Activated T-cell treated with anti-CD3 and anti-CD28 coated beads, Interleukin-2, amount 50 U/mL, for 24 hours (primary cell): ENCODE measurements at regions not wholly inside any gene's neighbourhood (a gene's known extent, or its start where the extent isn't known, plus 50 kb on each side); places are given as distances from the start of the nearest gene placed in this dataset.

Experiments used
- DNase-seq: peaks from one replicate; pipeline ENCODE4 v3.0.0-alpha.2; 2020
- H3K27ac Mint-ChIP-seq: 2 replicates; pipeline ENCODE4 v1.8.0; 2020; ENCODE audit warnings: mild to moderate bottlenecking, mixed read lengths
- H3K27me3 Mint-ChIP-seq: 2 replicates; pipeline ENCODE4 v1.8.0; 2020; ENCODE audit warnings: mixed read lengths
- H3K36me3 Mint-ChIP-seq: 2 replicates; pipeline ENCODE4 v1.8.0; 2020; ENCODE audit warnings: low read depth, mixed read lengths
- H3K4me1 Mint-ChIP-seq: 2 replicates; pipeline ENCODE4 v1.8.0; 2020; ENCODE audit warnings: low read depth, mixed read lengths
- H3K4me3 Mint-ChIP-seq: 2 replicates; pipeline ENCODE4 v1.8.0; 2020; ENCODE audit warnings: mild to moderate bottlenecking, moderate library complexity, mixed read lengths
- H3K9me3 Mint-ChIP-seq: 2 replicates; pipeline ENCODE4 v1.8.0; 2020; ENCODE audit warnings: mixed read lengths

DNA sequence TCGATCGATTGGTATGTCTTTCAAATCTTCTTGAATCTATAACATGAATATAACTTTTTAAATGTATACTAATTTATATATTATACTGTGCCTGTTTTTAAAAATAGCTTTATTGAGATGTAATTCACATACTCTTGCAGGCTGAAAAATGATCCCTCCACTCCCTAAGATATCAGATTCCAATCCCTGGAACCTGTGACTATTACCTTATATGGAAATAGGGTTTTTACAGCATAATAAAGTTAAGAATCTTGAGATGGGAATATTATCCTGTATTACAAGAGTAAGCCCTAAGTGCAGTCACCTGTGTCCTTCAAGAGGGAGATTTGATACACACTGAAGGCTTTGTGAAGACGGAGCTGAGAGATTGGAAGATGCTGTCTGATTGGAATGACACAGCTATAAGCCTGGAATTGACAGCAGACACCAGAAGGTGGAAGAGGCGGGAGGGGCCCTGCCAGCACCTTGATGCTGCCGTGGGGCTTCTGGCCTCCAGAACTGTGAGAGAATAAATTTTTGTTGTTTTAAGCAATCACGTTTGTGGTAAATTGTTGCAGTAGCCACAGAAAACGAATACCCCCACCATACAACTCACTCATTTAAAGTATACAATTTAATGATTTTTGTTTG is 161.3 kb downstream of the RMI1 start:
- no peak for DNase-seq
- H3K4me3 Mint-ChIP-seq: no peak overlapping the region
- H3K27me3 Mint-ChIP-seq: peaks cover 53% of the 10 kb centered on the region
- no peaks in the 10 kb centered on the region for H3K36me3 Mint-ChIP-seq
- H3K9me3 Mint-ChIP-seq: no peaks in the 10 kb centered on the region
- peaks cover 11% of the 10 kb centered on the region for H3K4me1 Mint-ChIP-seq
- no peak overlapping the region for H3K27ac Mint-ChIP-seq

- Mint-ChIP-seq H3K27me3 (peaks cover 34% of the 10 kb centered on the region), H3K4me1 (peaks cover 10% of the 10 kb centered on the region), H3K4me3 (no peak overlapping the region), H3K9me3 (no peaks in the 10 kb centered on the region), H3K36me3 (no peaks in the 10 kb centered on the region), H3K27ac (no peak overlapping the region)
- no peak for DNase-seq
These were observed 164.4 kb downstream of the RMI1 start for GRCh38 chr9:84145031-84145430.

DNA sequence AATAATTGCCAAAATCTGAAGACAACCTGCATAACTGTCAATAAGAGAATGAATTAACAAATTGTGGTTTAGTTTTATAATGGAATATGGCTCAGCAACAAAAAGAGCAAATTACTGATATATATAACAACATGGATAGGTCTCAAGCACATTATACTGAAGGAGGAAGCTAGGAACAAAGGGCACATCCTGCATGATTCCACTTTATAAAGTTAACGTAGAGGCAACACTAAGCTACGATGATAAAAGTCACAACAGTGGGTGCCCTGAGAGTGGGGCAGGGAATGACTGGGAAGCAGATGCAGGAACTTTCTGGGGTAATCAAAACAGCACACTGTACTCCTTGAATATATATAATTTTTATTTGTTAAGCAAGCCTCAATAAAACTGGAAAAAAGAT is 165.2 kb downstream of the RMI1 start:
- Mint-ChIP-seq H3K36me3 (no peaks in the 10 kb centered on the region), H3K4me3 (no peak overlapping the region), H3K9me3 (no peaks in the 10 kb centered on the region), H3K27ac (no peak overlapping the region), H3K27me3 (peaks cover 28% of the 10 kb centered on the region), H3K4me1 (peaks cover 4% of the 10 kb centered on the region)
- DNase-seq: no peak

GRCh38 chr9:84146893-84147710 is 166.5 kb downstream of the RMI1 start:
- H3K4me1 Mint-ChIP-seq: no peaks in the 10 kb centered on the region
- H3K27me3 Mint-ChIP-seq: peaks cover 17% of the 10 kb centered on the region
- no peak for DNase-seq
- H3K4me3 Mint-ChIP-seq: no peak overlapping the region
- no peaks in the 10 kb centered on the region for H3K36me3 Mint-ChIP-seq
- no peak overlapping the region for H3K27ac Mint-ChIP-seq
- no peaks in the 10 kb centered on the region for H3K9me3 Mint-ChIP-seq

- Mint-ChIP-seq H3K27me3 (no peaks in the 10 kb centered on the region), H3K36me3 (no peaks in the 10 kb centered on the region), H3K9me3 (no peaks in the 10 kb centered on the region), H3K4me1 (no peaks in the 10 kb centered on the region), H3K27ac (no peak overlapping the region), H3K4me3 (no peak overlapping the region)
- DNase-seq: no peak
These were observed 170.6 kb downstream of the RMI1 start for GRCh38 chr9:84151236-84151635.

DNA sequence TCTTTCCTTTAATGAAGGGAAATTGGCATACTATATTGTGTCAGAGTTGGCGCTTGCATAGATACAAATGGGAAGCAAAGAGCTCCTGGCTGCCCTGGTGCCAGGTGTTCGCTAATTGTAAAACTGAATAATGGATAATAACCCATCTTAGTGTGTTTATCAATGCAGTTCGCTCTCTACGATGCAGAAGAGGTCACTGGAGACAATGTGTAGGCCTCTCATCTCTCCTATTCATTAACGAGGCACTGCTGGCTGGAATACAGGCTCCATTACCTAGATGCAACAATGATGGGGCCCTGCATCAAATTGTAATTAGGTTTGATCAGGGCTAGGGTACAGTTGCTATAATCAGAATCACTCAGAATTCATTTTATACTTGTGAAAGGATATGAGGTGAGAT is 171.0 kb downstream of the RMI1 start:
- no peak overlapping the region for H3K4me3 Mint-ChIP-seq
- DNase-seq: no peak
- no peaks in the 10 kb centered on the region for H3K9me3 Mint-ChIP-seq
- H3K27me3 Mint-ChIP-seq: no peaks in the 10 kb centered on the region
- no peaks in the 10 kb centered on the region for H3K36me3 Mint-ChIP-seq
- H3K27ac Mint-ChIP-seq: no peak overlapping the region
- H3K4me1 Mint-ChIP-seq: no peaks in the 10 kb centered on the region

GRCh38 chr9:84152204-84152603 is 171.6 kb downstream of the RMI1 start:
- DNase-seq: no peak
- no peak overlapping the region for H3K27ac Mint-ChIP-seq
- H3K27me3 Mint-ChIP-seq: no peaks in the 10 kb centered on the region
- no peaks in the 10 kb centered on the region for H3K9me3 Mint-ChIP-seq
- H3K4me3 Mint-ChIP-seq: no peak overlapping the region
- no peaks in the 10 kb centered on the region for H3K36me3 Mint-ChIP-seq
- H3K4me1 Mint-ChIP-seq: no peaks in the 10 kb centered on the region

DNA sequence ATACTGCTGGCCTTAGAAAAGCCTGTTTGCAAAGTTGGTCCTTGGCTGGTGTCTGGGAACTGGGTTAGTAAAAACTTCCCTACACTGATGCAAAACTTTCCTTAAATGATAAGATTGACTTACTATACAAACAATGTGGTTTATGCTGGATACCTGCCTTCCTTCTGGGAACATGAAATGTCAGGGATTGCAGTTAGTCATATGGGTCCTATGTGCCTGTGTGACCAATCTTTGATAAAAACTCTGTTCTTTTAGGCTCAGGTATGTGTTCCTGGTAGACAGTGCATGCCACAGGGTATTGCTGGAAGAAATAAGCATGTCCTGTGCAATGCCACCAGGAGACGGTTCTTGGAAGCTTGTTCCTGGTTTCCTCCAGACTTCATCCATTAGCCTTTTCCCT is 173.3 kb downstream of the RMI1 start:
- no peaks in the 10 kb centered on the region for H3K9me3 Mint-ChIP-seq
- H3K27me3 Mint-ChIP-seq: peaks cover 2% of the 10 kb centered on the region
- H3K36me3 Mint-ChIP-seq: no peaks in the 10 kb centered on the region
- H3K27ac Mint-ChIP-seq: no peak overlapping the region
- no peak overlapping the region for H3K4me3 Mint-ChIP-seq
- no peak for DNase-seq
- no peaks in the 10 kb centered on the region for H3K4me1 Mint-ChIP-seq

- DNase-seq: no peak
- Mint-ChIP-seq H3K4me3 (no peak overlapping the region), H3K36me3 (no peaks in the 10 kb centered on the region), H3K27me3 (peaks cover 6% of the 10 kb centered on the region), H3K4me1 (no peaks in the 10 kb centered on the region), H3K27ac (no peak overlapping the region), H3K9me3 (no peaks in the 10 kb centered on the region)
These were observed 173.7 kb downstream of the RMI1 start for GRCh38 chr9:84154320-84154719.

DNA sequence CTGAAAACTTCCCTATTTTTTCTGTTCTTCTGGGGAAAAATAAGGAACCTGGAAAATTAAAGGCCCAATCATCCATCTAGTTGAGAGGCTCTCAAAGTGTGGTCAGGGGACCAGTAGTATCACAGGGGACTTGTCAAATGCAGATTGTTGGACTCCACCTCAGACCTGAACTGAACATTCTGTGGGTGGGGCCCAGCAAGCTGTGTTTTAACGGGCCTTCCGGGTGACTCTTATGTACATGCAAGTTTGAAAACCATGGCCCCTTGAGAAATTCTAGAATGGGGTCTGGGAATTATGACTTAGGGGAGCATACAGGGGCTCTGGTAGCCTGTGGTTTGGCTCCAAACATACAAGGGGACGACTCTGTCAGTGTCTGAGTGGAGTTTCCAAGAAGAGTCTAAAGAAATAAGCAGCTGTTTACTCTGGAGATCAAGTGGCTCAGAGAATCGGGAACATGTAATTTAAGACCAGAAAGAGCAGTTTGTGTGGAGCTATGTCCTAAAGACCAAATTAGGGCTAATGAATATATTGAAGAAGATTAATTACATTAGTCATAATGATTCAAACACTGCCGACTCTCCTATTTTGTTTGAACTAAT is 177.4 kb downstream of the SLC28A3 start:
- H3K9me3 Mint-ChIP-seq: no peaks in the 10 kb centered on the region
- no peak overlapping the region for H3K4me3 Mint-ChIP-seq
- peaks cover 21% of the 10 kb centered on the region for H3K27me3 Mint-ChIP-seq
- no peak for DNase-seq
- no peaks in the 10 kb centered on the region for H3K4me1 Mint-ChIP-seq
- no peak overlapping the region for H3K27ac Mint-ChIP-seq
- no peaks in the 10 kb centered on the region for H3K36me3 Mint-ChIP-seq

GRCh38 chr9:84166891-84167290 is 173.7 kb downstream of the SLC28A3 start:
- Mint-ChIP-seq H3K27ac (no peak overlapping the region), H3K36me3 (no peaks in the 10 kb centered on the region), H3K4me1 (no peaks in the 10 kb centered on the region), H3K9me3 (no peaks in the 10 kb centered on the region), H3K4me3 (no peak overlapping the region), H3K27me3 (peaks cover 5% of the 10 kb centered on the region)
- DNase-seq: no peak

DNA sequence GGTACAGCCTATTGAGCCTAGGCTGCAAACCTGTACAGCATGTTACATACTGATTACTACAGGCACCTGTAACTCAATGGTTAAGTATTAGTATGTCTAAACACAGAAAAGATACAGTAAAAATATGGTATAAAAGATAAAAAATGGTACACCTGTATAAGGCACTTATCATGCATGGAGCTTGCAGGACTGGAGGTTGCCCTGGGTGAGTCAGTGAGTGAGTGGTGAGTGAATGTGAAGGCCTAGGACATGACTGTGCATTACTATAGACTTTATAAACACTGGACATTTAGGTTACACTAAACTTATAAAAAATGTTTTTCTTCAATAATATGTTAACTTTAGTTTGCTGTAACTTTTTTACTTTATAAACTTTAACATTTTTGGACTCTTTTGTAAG is 171.3 kb downstream of the SLC28A3 start:
- no peaks in the 10 kb centered on the region for H3K36me3 Mint-ChIP-seq
- H3K4me3 Mint-ChIP-seq: no peak overlapping the region
- H3K4me1 Mint-ChIP-seq: peaks cover 2% of the 10 kb centered on the region
- DNase-seq: no peak
- H3K27me3 Mint-ChIP-seq: no peaks in the 10 kb centered on the region
- no peaks in the 10 kb centered on the region for H3K9me3 Mint-ChIP-seq
- no peak overlapping the region for H3K27ac Mint-ChIP-seq

GRCh38 chr9:84170521-84171141 is 169.9 kb downstream of the SLC28A3 start:
- Mint-ChIP-seq H3K4me1 (peaks cover 2% of the 10 kb centered on the region), H3K27ac (no peak overlapping the region), H3K9me3 (no peaks in the 10 kb centered on the region), H3K4me3 (no peak overlapping the region), H3K27me3 (no peaks in the 10 kb centered on the region), H3K36me3 (no peaks in the 10 kb centered on the region)
- no peak for DNase-seq

DNA sequence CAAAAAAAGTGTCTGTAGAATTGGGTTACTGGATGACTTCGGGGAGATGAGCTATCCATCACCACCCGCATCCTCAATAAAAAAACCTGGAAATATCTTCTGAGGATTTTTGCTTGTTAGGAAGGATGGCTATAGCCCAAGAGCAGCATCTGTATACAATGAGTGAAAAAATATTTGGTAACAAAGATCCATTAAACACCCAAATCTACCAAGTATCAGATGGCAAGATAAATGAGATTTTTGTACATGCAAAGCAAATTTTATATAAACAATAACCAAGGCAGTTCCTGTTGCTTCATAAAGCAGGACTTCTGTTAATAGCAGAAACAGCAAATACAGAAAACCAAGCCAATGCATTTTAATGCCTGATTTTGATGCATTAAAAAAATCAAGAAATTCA is 166.6 kb downstream of the SLC28A3 start:
- no peak overlapping the region for H3K4me3 Mint-ChIP-seq
- H3K36me3 Mint-ChIP-seq: no peaks in the 10 kb centered on the region
- no peaks in the 10 kb centered on the region for H3K27me3 Mint-ChIP-seq
- no peak for DNase-seq
- no peaks in the 10 kb centered on the region for H3K9me3 Mint-ChIP-seq
- peaks cover 2% of the 10 kb centered on the region for H3K4me1 Mint-ChIP-seq
- H3K27ac Mint-ChIP-seq: no peak overlapping the region

GRCh38 chr9:84174486-84174885 is 166.1 kb downstream of the SLC28A3 start:
- Mint-ChIP-seq H3K27ac (no peak overlapping the region), H3K9me3 (no peaks in the 10 kb centered on the region), H3K36me3 (no peaks in the 10 kb centered on the region), H3K4me1 (peaks cover 2% of the 10 kb centered on the region), H3K27me3 (no peaks in the 10 kb centered on the region), H3K4me3 (no peak overlapping the region)
- no peak for DNase-seq
